Panc1 (cell line): ENCODE measurements at regions not wholly inside any gene's neighbourhood (a gene's known extent, or its start where the extent isn't known, plus 50 kb on each side); places are given as distances from the start of the nearest gene placed in this dataset.

Source experiments
- POLR2AphosphoS5 ChIP-seq: IDR thresholded peaks from 2 replicates; pipeline ENCODE4 v1.6.1; 2012; ENCODE audit warnings: mild to moderate bottlenecking, low read depth, low read length, moderate library complexity
- TF ChIP-seq, protein P1 (sequence below): fragments of 450-650 bp; IDR thresholded peaks from 2 replicates; pipeline ENCODE4 v1.5.1; 2017; ENCODE audit warnings: mild to moderate bottlenecking

DNA sequence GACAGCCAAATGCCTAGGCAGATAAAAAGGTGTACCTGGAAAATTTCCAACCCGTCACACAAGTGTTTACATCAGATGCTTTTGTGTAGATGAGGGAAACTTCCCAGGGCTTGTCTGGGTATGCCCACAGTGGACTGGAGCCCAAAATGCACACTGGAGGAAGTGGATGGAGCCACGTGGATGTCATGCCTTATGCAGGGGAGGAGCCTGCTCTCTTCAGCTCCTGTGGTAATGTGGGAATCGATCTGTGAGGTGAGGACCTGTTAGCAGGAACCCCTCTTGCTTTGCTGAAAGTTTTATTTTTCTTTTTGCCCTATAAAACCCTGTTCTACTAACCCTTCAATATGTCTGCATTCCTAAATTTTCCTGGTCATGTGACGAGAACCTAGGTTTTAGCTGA, 439.2 kb upstream of the CDH9 start:
- TF ChIP-seq, protein P1, sequence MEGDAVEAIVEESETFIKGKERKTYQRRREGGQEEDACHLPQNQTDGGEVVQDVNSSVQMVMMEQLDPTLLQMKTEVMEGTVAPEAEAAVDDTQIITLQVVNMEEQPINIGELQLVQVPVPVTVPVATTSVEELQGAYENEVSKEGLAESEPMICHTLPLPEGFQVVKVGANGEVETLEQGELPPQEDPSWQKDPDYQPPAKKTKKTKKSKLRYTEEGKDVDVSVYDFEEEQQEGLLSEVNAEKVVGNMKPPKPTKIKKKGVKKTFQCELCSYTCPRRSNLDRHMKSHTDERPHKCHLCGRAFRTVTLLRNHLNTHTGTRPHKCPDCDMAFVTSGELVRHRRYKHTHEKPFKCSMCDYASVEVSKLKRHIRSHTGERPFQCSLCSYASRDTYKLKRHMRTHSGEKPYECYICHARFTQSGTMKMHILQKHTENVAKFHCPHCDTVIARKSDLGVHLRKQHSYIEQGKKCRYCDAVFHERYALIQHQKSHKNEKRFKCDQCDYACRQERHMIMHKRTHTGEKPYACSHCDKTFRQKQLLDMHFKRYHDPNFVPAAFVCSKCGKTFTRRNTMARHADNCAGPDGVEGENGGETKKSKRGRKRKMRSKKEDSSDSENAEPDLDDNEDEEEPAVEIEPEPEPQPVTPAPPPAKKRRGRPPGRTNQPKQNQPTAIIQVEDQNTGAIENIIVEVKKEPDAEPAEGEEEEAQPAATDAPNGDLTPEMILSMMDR = no peak
- TF ChIP-seq POLR2AphosphoS5 = no peak
